B cell (primary cell): ENCODE measurements at regions not wholly inside any gene's neighbourhood (a gene's known extent, or its start where the extent isn't known, plus 50 kb on each side); places are given as distances from the start of the nearest gene placed in this dataset.

Experiments
- ATAC-seq: fragments of 200-7000 bp; cut with Tn5 transposase; one replicate; pipeline ENCODE4 v1.10.0; 2021; ENCODE audit warnings: low read depth, mild to moderate bottlenecking, moderate number of reproducible peaks, moderate library complexity
- CTCF ChIA-PET: fragments of 350-600 bp; sonication (Branson Sonifier 250); formaldehyde crosslinking; loops from one replicate; lab custom pipeline; 2021; ENCODE audit warnings: antibody characterized with exemption, inconsistent platforms; lab: Charles Lee
- POLR2A ChIA-PET: fragments of 350-600 bp; sonication (Branson Sonifier 250); formaldehyde crosslinking; loops from one replicate; lab custom pipeline; 2021; ENCODE audit warnings: antibody characterized with exemption; lab: Charles Lee
- DNase-seq: peaks from one replicate; pipeline ENCODE4 v3.0.0; 2013
- H2AFZ ChIP-seq: 2 replicates; pipeline ENCODE4 v1.6.1; 2012; ENCODE audit warnings: mild to moderate bottlenecking, low read depth, low read length; ENCODE audit not compliant: insufficient read depth, poor library complexity, severe bottlenecking
- H3K27ac ChIP-seq, 2 donors: 1 replicate in 1 of 2; 2 replicates in 1 of 2; pipeline ENCODE4 v1.5.1; 2012 to 2013; ENCODE audit warnings: low read length in 2 of 2, mild to moderate bottlenecking in 2 of 2, moderate library complexity in 1 of 2
- H3K27me3 ChIP-seq, 4 experiments: fragments of 200-600 bp in 1 of 4; sonication (generic) in 1 of 4; replicated peaks in 1 of 4; 1 replicate in 2 of 4; 2 replicates in 2 of 4; pipeline versions ENCODE4 v1.6.1 to v1.7.0; 2013 to 2016; ENCODE audit warnings: low read length in 3 of 4, mild to moderate bottlenecking in 2 of 4, mixed read lengths in 1 of 4, moderate library complexity in 1 of 4; ENCODE audit not compliant: insufficient read depth in 4 of 4, control insufficient read depth in 3 of 4; ENCODE audit errors: control extremely low read depth in 1 of 4
- H3K36me3 ChIP-seq, 2 experiments: replicated peaks in 1 of 2; 1 replicate in 1 of 2; 2 replicates in 1 of 2; pipeline versions ENCODE4 v1.6.1 to v1.7.1; 2013; ENCODE audit warnings: low read length in 1 of 2; ENCODE audit not compliant: insufficient read depth in 2 of 2, control insufficient read depth in 1 of 2; ENCODE audit errors: control extremely low read depth in 1 of 2, extremely low read depth in 1 of 2
- H3K4me1 ChIP-seq, 2 donors: fragments of 200-600 bp in 1 of 2; sonication (generic) in 1 of 2; 1 replicate in 1 of 2; 2 replicates in 1 of 2; pipeline versions ENCODE4 v1.5.1 to v1.6.1; 2013 to 2017; ENCODE audit warnings: low read length in 2 of 2; ENCODE audit not compliant: control insufficient read depth in 2 of 2, insufficient read depth in 2 of 2
- H3K4me2 ChIP-seq: replicated peaks from 2 replicates; pipeline ENCODE3; 2012; ENCODE audit warnings: mild to moderate bottlenecking, low read depth, low read length; ENCODE audit not compliant: poor library complexity, severe bottlenecking
- H3K4me3 ChIP-seq, 5 experiments: fragments of 200-600 bp in 1 of 5; sonication (generic) in 1 of 5; 1 replicate in 3 of 5; 2 replicates in 2 of 5; pipeline versions ENCODE4 v1.5.1 to v1.7.0; 2011 to 2016; ENCODE audit warnings: low read length in 4 of 5, mild to moderate bottlenecking in 4 of 5, low read depth in 2 of 5, control low read depth in 1 of 5, moderate library complexity in 1 of 5; ENCODE audit not compliant: insufficient read depth in 1 of 5; ENCODE audit errors: control extremely low read depth in 1 of 5, extremely low read depth in 1 of 5
- H3K79me2 ChIP-seq: fragments of 200-600 bp; sonication (generic); one replicate; pipeline ENCODE4 v1.6.0; 2016; ENCODE audit warnings: low read length; ENCODE audit not compliant: control insufficient read depth, insufficient read depth
- H3K9ac ChIP-seq: fragments of 200-600 bp; sonication (generic); 2 replicates; pipeline ENCODE4 v1.6.1; 2017; ENCODE audit warnings: mild to moderate bottlenecking, low read length, moderate library complexity
- H3K9me3 ChIP-seq, 3 donors: one replicate each; pipeline versions ENCODE4 v1.6.1 to v1.7.1; 2013; ENCODE audit warnings: low read length in 2 of 3; ENCODE audit not compliant: control insufficient read depth in 2 of 3, insufficient read depth in 1 of 3; ENCODE audit errors: control extremely low read depth in 1 of 3
- H4K20me1 ChIP-seq: 2 replicates; pipeline ENCODE4 v1.6.0; 2012; ENCODE audit warnings: mild to moderate bottlenecking, low read length; ENCODE audit not compliant: insufficient read depth, control insufficient read depth, poor library complexity, severe bottlenecking
- H3K27ac Mint-ChIP-seq: one replicate; pipeline ENCODE4 v1.8.0; 2021; ENCODE audit warnings: mixed read lengths
- H3K27me3 Mint-ChIP-seq: one replicate; pipeline ENCODE4 v1.8.0; 2021; ENCODE audit warnings: mixed read lengths
- H3K4me1 Mint-ChIP-seq: one replicate; pipeline ENCODE4 v1.8.0; 2021; ENCODE audit warnings: mixed read lengths
- H3K4me3 Mint-ChIP-seq: one replicate; pipeline ENCODE4 v1.8.0; 2021; ENCODE audit warnings: mixed read lengths
- H3K9me3 Mint-ChIP-seq: one replicate; pipeline ENCODE4 v1.8.0; 2022; ENCODE audit warnings: mixed read lengths; ENCODE audit not compliant: insufficient read depth
- CTCF ChIP-seq: fragments of 200-600 bp; IDR thresholded peaks from one replicate; pipeline ENCODE4 v1.8.0; 2022; ENCODE audit warnings: antibody characterized with exemption, mild to moderate bottlenecking
- EZH2 ChIP-seq: IDR thresholded peaks from 2 replicates; pipeline ENCODE4 v1.6.1; 2012; ENCODE audit warnings: borderline replicate concordance, low read depth, mild to moderate bottlenecking, moderate library complexity, low read length; ENCODE audit not compliant: insufficient read depth, poor library complexity, severe bottlenecking
- WGBS: methylation state at CpG from one replicate; pipeline ENCODE4 v1.1.5; 2013; ENCODE audit warnings: missing lambda C conversion rate; ENCODE audit not compliant: insufficient coverage; 5-methylcytosine and 5-hydroxymethylcytosine counted together
- intact Hi-C: fragments of 100-400 bp; cut with micrococcal nuclease; formaldehyde crosslinking; loops from one replicate; pipeline ENCODE4 v1.10.0; 2022

DNA sequence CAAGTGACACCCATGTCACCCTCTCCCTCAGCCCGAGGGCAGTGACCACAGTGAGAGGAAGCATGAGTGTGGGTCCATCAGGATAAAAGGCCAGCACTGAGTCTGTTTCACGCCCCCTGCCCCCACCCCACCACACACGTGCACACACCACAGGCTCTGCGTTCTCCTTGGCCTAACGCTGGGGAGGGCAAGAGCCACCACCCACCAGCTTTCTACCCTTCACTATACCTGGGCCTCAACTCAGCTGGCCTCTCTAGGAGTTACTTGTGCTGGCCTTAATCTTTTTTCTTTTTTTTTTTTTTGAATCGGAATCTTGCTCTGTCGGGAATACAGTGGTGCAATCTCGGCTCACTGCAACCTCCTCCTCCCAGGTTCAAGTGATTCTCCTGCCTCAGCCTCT, 140.5 kb downstream of the ZFP36L2 start:
- Histone ChIP-seq H3K9me3 (peaks cover 0 to 7% (median 7%) of the 10 kb centered on the region in 3 donors), H2AFZ (no peak overlapping the region), H3K36me3 (no peaks in the 10 kb centered on the region), H3K9ac (no peak overlapping the region), H4K20me1 (no peaks in the 10 kb centered on the region), H3K27ac (no peak overlapping the region), H3K4me2 (no peak overlapping the region), H3K4me3 (no peak overlapping the region), H3K4me1 (no peaks in the 10 kb centered on the region), H3K79me2 (no peaks in the 10 kb centered on the region), H3K27me3 (no peaks in the 10 kb centered on the region)
- 90% methylated on average over 5 of the region's 8 CpGs for WGBS
- no peak overlapping the region for H3K27ac Mint-ChIP-seq
- no peak overlapping the region for H3K4me3 Mint-ChIP-seq
- no peak for ATAC-seq
- POLR2A ChIA-PET = no interaction called here
- intact Hi-C loops = no loop called here
- CTCF ChIA-PET = no interaction called here
- H3K27me3 Mint-ChIP-seq = no peaks in the 10 kb centered on the region
- TF ChIP-seq EZH2 (no peak), CTCF (no peak)
- H3K9me3 Mint-ChIP-seq = peaks cover 8% of the 10 kb centered on the region
- peaks cover 2% of the 10 kb centered on the region for H3K4me1 Mint-ChIP-seq
- no peak for DNase-seq

GRCh38 chr2:43085505-43085904, 140.9 kb downstream of the ZFP36L2 start:
- Histone ChIP-seq H2AFZ (no peak overlapping the region), H3K4me3 (no peak overlapping the region), H3K4me2 (no peak overlapping the region), H3K9me3 (peaks cover 0 to 7% (median 3%) of the 10 kb centered on the region in 3 donors), H3K27ac (no peak overlapping the region), H3K36me3 (no peaks in the 10 kb centered on the region), H3K79me2 (no peaks in the 10 kb centered on the region), H3K27me3 (no peaks in the 10 kb centered on the region), H3K9ac (no peak overlapping the region), H4K20me1 (no peaks in the 10 kb centered on the region), H3K4me1 (no peaks in the 10 kb centered on the region)
- Mint-ChIP-seq H3K4me3 (no peak overlapping the region), H3K27ac (no peak overlapping the region), H3K4me1 (peaks cover 2% of the 10 kb centered on the region), H3K27me3 (no peaks in the 10 kb centered on the region), H3K9me3 (peaks cover 4% of the 10 kb centered on the region)
- no peak for DNase-seq
- WGBS = 95% methylated on average over 11 of the region's 11 CpGs
- CTCF ChIA-PET = no interaction called here
- POLR2A ChIA-PET = no interaction called here
- intact Hi-C loops = no loop called here
- TF ChIP-seq CTCF (no peak), EZH2 (no peak)
- ATAC-seq = no peak
